Stimulated activated CD4-positive, alpha-beta T cell treated with anti-CD3 and anti-CD28 coated beads, Interleukin-12 subunit alpha, Interleukin-12 subunit beta, amount 100 ng/mL, for 4 hours (primary cell): ENCODE measurements at regions not wholly inside any gene's neighbourhood (a gene's known extent, or its start where the extent isn't known, plus 50 kb on each side); places are given as distances from the start of the nearest gene placed in this dataset.

Source experiments
- DNase-seq: peaks from one replicate; pipeline ENCODE4 v3.0.0-alpha.2; 2020

GRCh38 chr20:4427940-4428586, 179.0 kb upstream of the ADRA1D start:
- DNase-seq: no peak

- no peak for DNase-seq
These were observed 169.1 kb upstream of the ADRA1D start for GRCh38 chr20:4418141-4418540.

- DNase-seq: no peak
These were observed 166.2 kb upstream of the ADRA1D start for GRCh38 chr20:4415281-4415680.

GRCh38 chr20:4413314-4414049, 164.4 kb upstream of the ADRA1D start:
- DNase-seq: no peak

- DNase-seq: no peak
These were observed 163.1 kb upstream of the ADRA1D start for GRCh38 chr20:4412216-4412615.

- no peak for DNase-seq
These were observed 162.7 kb upstream of the ADRA1D start for GRCh38 chr20:4411744-4412143.

- no peak for DNase-seq
These were observed 157.5 kb upstream of the ADRA1D start for GRCh38 chr20:4406627-4407026.

GRCh38 chr20:4401601-4402000, 152.5 kb upstream of the ADRA1D start:
- DNase-seq: no peak

- no peak for DNase-seq
These were observed 135.9 kb upstream of the ADRA1D start for GRCh38 chr20:4384961-4385360.

GRCh38 chr20:4383961-4384360, 134.9 kb upstream of the ADRA1D start:
- DNase-seq: no peak

- DNase-seq: no peak
These were observed 126.8 kb upstream of the ADRA1D start for GRCh38 chr20:4375881-4376280.

- DNase-seq: no peak
These were observed 124.4 kb upstream of the ADRA1D start for GRCh38 chr20:4373454-4373853.

- DNase-seq: no peak
These were observed 122.7 kb upstream of the ADRA1D start for GRCh38 chr20:4371623-4372251.

- no peak for DNase-seq
These were observed 121.8 kb upstream of the ADRA1D start for GRCh38 chr20:4370851-4371250.

GRCh38 chr20:4369798-4370124, 120.7 kb upstream of the ADRA1D start:
- DNase-seq: peak; percentile 13

- no peak for DNase-seq
These were observed 120.2 kb upstream of the ADRA1D start for GRCh38 chr20:4369119-4369797.

GRCh38 chr20:4366076-4366475, 117.0 kb upstream of the ADRA1D start:
- DNase-seq: no peak

GRCh38 chr20:4358552-4358951, 109.5 kb upstream of the ADRA1D start:
- DNase-seq: no peak

GRCh38 chr20:4352348-4352747, 103.3 kb upstream of the ADRA1D start:
- DNase-seq: no peak

GRCh38 chr20:4350096-4350495, 101.0 kb upstream of the ADRA1D start:
- DNase-seq: no peak

GRCh38 chr20:4344670-4345069, 95.6 kb upstream of the ADRA1D start:
- DNase-seq: no peak

- DNase-seq: no peak
These were observed 93.5 kb upstream of the ADRA1D start for GRCh38 chr20:4342609-4343008.

- no peak for DNase-seq
These were observed 92.9 kb upstream of the ADRA1D start for GRCh38 chr20:4341804-4342485.
